Heart left ventricle (tissue), 13 donors: ENCODE measurements at regions not wholly inside any gene's neighbourhood (a gene's known extent, or its start where the extent isn't known, plus 50 kb on each side); places are given as distances from the start of the nearest gene placed in this dataset.
A peak's percentile ranks its signal among the peaks of the same experiment; 100 is the strongest.

Experiments used
- POLR2A ChIP-seq, 2 donors: fragments of 450-650 bp; IDR thresholded peaks; one replicate each; pipeline ENCODE4 v1.6.1; 2017; ENCODE audit warnings: antibody characterized with exemption in 2 of 2, mild to moderate bottlenecking in 2 of 2, moderate library complexity in 2 of 2
- TF ChIP-seq, protein P1 (sequence below), 12 donors: fragments of 200-600 bp; sonication (generic) in 4 of 12; IDR thresholded peaks; one replicate each; pipeline versions ENCODE4 v1.5.0 to v1.8.0; 2018 to 2022; ENCODE audit warnings: antibody characterized with exemption in 12 of 12, mild to moderate bottlenecking in 5 of 12
- donor health status: ischemic (EF 13 %, LVEDD 7.1; RV severe dilation, severe dysfunction).
- donor health status: DM: no; HTN: yes; CAD: no.
- donor health status: DM: no; HTN: no; CAD: no.
- donor health status: ischemic (EF 25% LVEDD 6.9; RV normal size, moderate dysfunction).
- donor health status: ischemic (EF 25% LVEDD 5.7; RV mildly dilated, moderate dysfunction).
- donor health status: ischemic (EF 35%, LVEDD 5.7; RV mildly dilated, moderate dysfunction).
- donor health status: nonischemic (EF 11% LVEDD 7.7; RV severe dilation, severe dysfunction).
- donor health status: DM: yes; HTN: yes; CAD: no.
- donor health status: PGD.
- donor health status: ischemic (EF 29% LVEDD 5.4; RV normal size, mild dysfunction).
- donor health status: nonischemic (EF 23%, LVEDD 6.1; RV moderate dilation, normal function).

GRCh38 chr10:30186371-30186875, 127.0 kb upstream of the JCAD start:
- TF ChIP-seq, protein P1, sequence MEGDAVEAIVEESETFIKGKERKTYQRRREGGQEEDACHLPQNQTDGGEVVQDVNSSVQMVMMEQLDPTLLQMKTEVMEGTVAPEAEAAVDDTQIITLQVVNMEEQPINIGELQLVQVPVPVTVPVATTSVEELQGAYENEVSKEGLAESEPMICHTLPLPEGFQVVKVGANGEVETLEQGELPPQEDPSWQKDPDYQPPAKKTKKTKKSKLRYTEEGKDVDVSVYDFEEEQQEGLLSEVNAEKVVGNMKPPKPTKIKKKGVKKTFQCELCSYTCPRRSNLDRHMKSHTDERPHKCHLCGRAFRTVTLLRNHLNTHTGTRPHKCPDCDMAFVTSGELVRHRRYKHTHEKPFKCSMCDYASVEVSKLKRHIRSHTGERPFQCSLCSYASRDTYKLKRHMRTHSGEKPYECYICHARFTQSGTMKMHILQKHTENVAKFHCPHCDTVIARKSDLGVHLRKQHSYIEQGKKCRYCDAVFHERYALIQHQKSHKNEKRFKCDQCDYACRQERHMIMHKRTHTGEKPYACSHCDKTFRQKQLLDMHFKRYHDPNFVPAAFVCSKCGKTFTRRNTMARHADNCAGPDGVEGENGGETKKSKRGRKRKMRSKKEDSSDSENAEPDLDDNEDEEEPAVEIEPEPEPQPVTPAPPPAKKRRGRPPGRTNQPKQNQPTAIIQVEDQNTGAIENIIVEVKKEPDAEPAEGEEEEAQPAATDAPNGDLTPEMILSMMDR (IDR thresholded peaks at IDR 0.05) = peak in 10 of 12 donors; percentile 16 to 55 (median 32)
- TF ChIP-seq POLR2A (IDR thresholded peaks at IDR 0.05) = no peak
